ENCODE measurements at regions not wholly inside any gene's neighbourhood (a gene's known extent, or its start where the extent isn't known, plus 50 kb on each side); places are given as distances from the start of the nearest gene placed in this dataset.

GRCh38 chr2:17326717-17327116, 191.5 kb downstream of the RAD51AP2 start:
- Histone ChIP-seq H2AFZ (ENCODE audit: low read depth, low read length, poor library complexity, severe bottlenecking) (no peak overlapping the region), H3K27me3 (ENCODE audit: insufficient read depth, low read length) (peaks cover 3% of the 10 kb centered on the region; the same call in 1 of the 2 replicates), H4K20me1 (ENCODE audit: insufficient read depth) (no peaks in the 10 kb centered on the region), H3K9me2 (ENCODE audit: insufficient read depth) (no peaks in the 10 kb centered on the region), H3K4me3 (replicated peaks in 1 of 2; ENCODE audit: low read depth in 1 of 2, low read length in 2 of 2) (no peak overlapping the region), H3K79me2 (ENCODE audit: insufficient read depth, low read length) (no peaks in the 10 kb centered on the region), H3K36me3 (ENCODE audit: control insufficient read depth in 1 of 2, insufficient read depth in 2 of 2, low read length in 2 of 2) (no peaks in the 10 kb centered on the region), H3K4me1 (ENCODE audit: control insufficient read depth in 1 of 2, insufficient read depth in 2 of 2, low read length in 2 of 2) (0 out of 4 replicates have a peak, but pooled peaks cover 0 to 3% of the 10 kb centered on the region in 2 experiments), H3K9ac (ENCODE audit: low read length) (no peak overlapping the region), H3K4me2 (ENCODE audit: low read length) (no peak overlapping the region), H3K27ac (ENCODE audit: low read depth, low read length) (no peak overlapping the region), H3K9me3 (ENCODE audit: control insufficient read depth in 1 of 2, insufficient read depth in 1 of 2, low read depth in 1 of 2, low read length in 2 of 2) (no peaks in the 10 kb centered on the region)
- POLR2A ChIA-PET, result no interaction called here
- BruUV-seq (replicated peaks), result no TSS peak
- CTCF ChIA-PET, result no interaction called here
- RAD21 ChIA-PET (ENCODE audit: low non-redundant PET in 1 of 2, low total read pairs in 2 of 2, uncharacterized antibody in 2 of 2, unreplicated experiment in 2 of 2), result no interaction called here
- no peak for ATAC-seq
- DNase-seq (ENCODE audit: low read depth, low spot score), result no peak
- TF ChIP-seq JUND (IDR thresholded peaks at IDR 0.05) (no peak), SIN3A (IDR thresholded peaks at IDR 0.05; ENCODE audit: low read depth) (no peak), SRF (IDR thresholded peaks at IDR 0.05; ENCODE audit: low read depth) (no peak), RAD21 (IDR thresholded peaks at IDR 0.05; ENCODE audit: low read depth) (no peak), REST (IDR thresholded peaks at IDR 0.05; ENCODE audit: low read depth) (no peak), YY1 (IDR thresholded peaks at IDR 0.05; ENCODE audit: extremely low read depth, insufficient replicate concordance, low read depth, low read length) (no peak), FOSL1 (IDR thresholded peaks at IDR 0.05; ENCODE audit: low read depth) (no peak), CBX3 (IDR thresholded peaks at IDR 0.05; ENCODE audit: low read depth) (no peak), POLR2AphosphoS5 (IDR thresholded peaks at IDR 0.05; ENCODE audit: low read depth, low read length) (no peak), ZBTB33 (IDR thresholded peaks at IDR 0.05; ENCODE audit: extremely low read depth, insufficient replicate concordance, low read length) (no peak), ZFX (IDR thresholded peaks at IDR 0.05) (no peak), SP1 (IDR thresholded peaks at IDR 0.05; ENCODE audit: low read depth) (no peak), CEBPB (IDR thresholded peaks at IDR 0.05; ENCODE audit: low read depth) (no peak)
- TF ChIP-seq, protein P1, sequence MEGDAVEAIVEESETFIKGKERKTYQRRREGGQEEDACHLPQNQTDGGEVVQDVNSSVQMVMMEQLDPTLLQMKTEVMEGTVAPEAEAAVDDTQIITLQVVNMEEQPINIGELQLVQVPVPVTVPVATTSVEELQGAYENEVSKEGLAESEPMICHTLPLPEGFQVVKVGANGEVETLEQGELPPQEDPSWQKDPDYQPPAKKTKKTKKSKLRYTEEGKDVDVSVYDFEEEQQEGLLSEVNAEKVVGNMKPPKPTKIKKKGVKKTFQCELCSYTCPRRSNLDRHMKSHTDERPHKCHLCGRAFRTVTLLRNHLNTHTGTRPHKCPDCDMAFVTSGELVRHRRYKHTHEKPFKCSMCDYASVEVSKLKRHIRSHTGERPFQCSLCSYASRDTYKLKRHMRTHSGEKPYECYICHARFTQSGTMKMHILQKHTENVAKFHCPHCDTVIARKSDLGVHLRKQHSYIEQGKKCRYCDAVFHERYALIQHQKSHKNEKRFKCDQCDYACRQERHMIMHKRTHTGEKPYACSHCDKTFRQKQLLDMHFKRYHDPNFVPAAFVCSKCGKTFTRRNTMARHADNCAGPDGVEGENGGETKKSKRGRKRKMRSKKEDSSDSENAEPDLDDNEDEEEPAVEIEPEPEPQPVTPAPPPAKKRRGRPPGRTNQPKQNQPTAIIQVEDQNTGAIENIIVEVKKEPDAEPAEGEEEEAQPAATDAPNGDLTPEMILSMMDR (IDR thresholded peaks at IDR 0.05 in 2 of 3, conservative IDR thresholded peaks at IDR 0.05 in 1 of 3; ENCODE audit: borderline replicate concordance in 1 of 3, insufficient read depth in 1 of 3, low read depth in 2 of 3, low read length in 2 of 3), result no peak
- intact Hi-C loops (cut with micrococcal nuclease), result no loop called here

Data from HCT116 (cell line).